H9 (cell line): ENCODE measurements at regions not wholly inside any gene's neighbourhood (a gene's known extent, or its start where the extent isn't known, plus 50 kb on each side); places are given as distances from the start of the nearest gene placed in this dataset.

Source experiments
- DNase-seq: peaks from one replicate; pipeline ENCODE4 v3.0.0-alpha.2; 2017
- H2AFZ ChIP-seq: one replicate; pipeline ENCODE4 v1.6.1; 2013; ENCODE audit warnings: mild to moderate bottlenecking, low read length, control low read depth, moderate library complexity
- H2AK5ac ChIP-seq: 2 replicates; pipeline ENCODE4 v1.6.1; 2013; ENCODE audit warnings: low read length, control low read depth, mixed read lengths; ENCODE audit not compliant: insufficient read length
- H2BK120ac ChIP-seq: one replicate; pipeline ENCODE4 v1.6.1; 2013; ENCODE audit warnings: low read depth, mild to moderate bottlenecking, low read length, control low read depth, inconsistent platforms; ENCODE audit not compliant: poor library complexity, severe bottlenecking
- H2BK12ac ChIP-seq: 2 replicates; pipeline ENCODE4 v1.6.1; 2013; ENCODE audit warnings: low read length, control low read depth, mixed read lengths, low read depth; ENCODE audit not compliant: insufficient read length
- H2BK15ac ChIP-seq: 2 replicates; pipeline ENCODE4 v1.6.1; 2013; ENCODE audit warnings: low read depth, low read length, control low read depth
- H2BK20ac ChIP-seq: one replicate; pipeline ENCODE4 v1.6.1; 2013; ENCODE audit warnings: low read depth, mild to moderate bottlenecking, low read length, control low read depth, inconsistent platforms; ENCODE audit not compliant: poor library complexity, severe bottlenecking
- H2BK5ac ChIP-seq: 2 replicates; pipeline ENCODE4 v1.6.1; 2013; ENCODE audit warnings: low read length, control low read depth, mixed read lengths; ENCODE audit not compliant: insufficient read length
- H3K14ac ChIP-seq: 2 replicates; pipeline ENCODE4 v1.6.1; 2013; ENCODE audit warnings: low read length, control low read depth; ENCODE audit not compliant: insufficient read depth
- H3K18ac ChIP-seq: 2 replicates; pipeline ENCODE4 v1.6.1; 2013; ENCODE audit warnings: low read depth, mild to moderate bottlenecking, mixed read lengths, low read length, control low read depth; ENCODE audit not compliant: insufficient read length
- H3K23ac ChIP-seq: 2 replicates; pipeline ENCODE4 v1.6.1; 2013; ENCODE audit warnings: low read length, control low read depth, mixed read lengths, low read depth; ENCODE audit not compliant: insufficient read length
- H3K23me2 ChIP-seq: 2 replicates; pipeline ENCODE4 v1.6.1; 2013; ENCODE audit warnings: low read depth, mild to moderate bottlenecking, mixed read lengths, low read length, control low read depth; ENCODE audit not compliant: insufficient read length, poor library complexity, severe bottlenecking
- H3K27ac ChIP-seq: 2 replicates; pipeline ENCODE4 v1.5.1; 2013; ENCODE audit warnings: low read length, control low read depth, mixed read lengths, low read depth; ENCODE audit not compliant: insufficient read length
- H3K27me3 ChIP-seq: 2 replicates; pipeline ENCODE4 v1.6.1; 2013; ENCODE audit warnings: low read length, control low read depth, inconsistent platforms; ENCODE audit not compliant: insufficient read depth
- H3K4ac ChIP-seq: 2 replicates; pipeline ENCODE4 v1.6.1; 2013; ENCODE audit warnings: low read depth, mild to moderate bottlenecking, control low read depth, inconsistent platforms, low read length, moderate library complexity
- H3K4me1 ChIP-seq: 2 replicates; pipeline ENCODE4 v1.6.1; 2013; ENCODE audit warnings: low read length, control low read depth, inconsistent platforms; ENCODE audit not compliant: insufficient read depth
- H3K4me2 ChIP-seq: 2 replicates; pipeline ENCODE4 v1.6.1; 2013; ENCODE audit warnings: low read length, control low read depth, mixed read lengths; ENCODE audit not compliant: insufficient read length, insufficient read depth
- H3K56ac ChIP-seq: 2 replicates; pipeline ENCODE4 v1.6.1; 2013; ENCODE audit warnings: low read depth, mild to moderate bottlenecking, mixed read lengths, low read length, control low read depth; ENCODE audit not compliant: insufficient read length
- H3K79me1 ChIP-seq: 2 replicates; pipeline ENCODE4 v1.6.1; 2013; ENCODE audit warnings: low read depth, mild to moderate bottlenecking, moderate library complexity, low read length, control low read depth, inconsistent platforms; ENCODE audit not compliant: insufficient read depth, poor library complexity, severe bottlenecking
- H3K79me2 ChIP-seq: 2 replicates; pipeline ENCODE4 v1.6.1; 2013; ENCODE audit warnings: low read length, control low read depth, inconsistent platforms; ENCODE audit not compliant: insufficient read depth
- H3K9ac ChIP-seq: 2 replicates; pipeline ENCODE4 v1.6.1; 2013; ENCODE audit warnings: low read length, control low read depth, mixed read lengths; ENCODE audit not compliant: insufficient read length; ENCODE audit errors: extremely low read depth
- H3K9me3 ChIP-seq: one replicate; pipeline ENCODE4 v1.6.1; 2013; ENCODE audit warnings: low read depth, low read length, inconsistent platforms; ENCODE audit not compliant: control insufficient read depth
- H3T11ph ChIP-seq: one replicate; pipeline ENCODE4 v1.6.1; 2013; ENCODE audit warnings: mild to moderate bottlenecking, low read length, control low read depth, inconsistent platforms
- H4K20me1 ChIP-seq: one replicate; pipeline ENCODE4 v1.6.1; 2013; ENCODE audit not compliant: control insufficient read depth, insufficient read length, insufficient read depth
- H4K5ac ChIP-seq: 2 replicates; pipeline ENCODE4 v1.6.1; 2013; ENCODE audit warnings: low read depth, mild to moderate bottlenecking, mixed read lengths, low read length, control low read depth; ENCODE audit not compliant: insufficient read length
- H4K8ac ChIP-seq: replicated peaks from 2 replicates; pipeline ENCODE4 v1.6.1; 2013; ENCODE audit warnings: low read length, control low read depth, mixed read lengths, low read depth; ENCODE audit not compliant: insufficient read length
- H4K91ac ChIP-seq: 2 replicates; pipeline ENCODE4 v1.6.1; 2013; ENCODE audit warnings: low read depth, mild to moderate bottlenecking, moderate library complexity, mixed read lengths, low read length, control low read depth; ENCODE audit not compliant: insufficient read length
- H3K27ac Mint-ChIP-seq, 3 experiments: 2 replicates in 2 of 3; 3 replicates in 1 of 3; pipeline ENCODE4 v1.8.0; 2020 to 2021; ENCODE audit warnings: mixed read lengths in 3 of 3, mild to moderate bottlenecking in 1 of 3, moderate library complexity in 1 of 3
- H3K27me3 Mint-ChIP-seq: 2 replicates; pipeline ENCODE4 v1.8.0; 2021; ENCODE audit warnings: low read depth, mild to moderate bottlenecking, moderate library complexity, mixed read lengths
- H3K36me3 Mint-ChIP-seq, 3 experiments: 2 replicates in 2 of 3; 3 replicates in 1 of 3; pipeline ENCODE4 v1.8.0; 2020 to 2021; ENCODE audit warnings: low read depth in 3 of 3, mixed read lengths in 3 of 3; ENCODE audit not compliant: insufficient read depth in 1 of 3
- H3K4me1 Mint-ChIP-seq, 2 experiments: 2 replicates each; pipeline ENCODE4 v1.8.0; 2020; ENCODE audit warnings: mixed read lengths in 2 of 2
- H3K4me3 Mint-ChIP-seq, 2 experiments: 2 replicates in 1 of 2; 3 replicates in 1 of 2; pipeline ENCODE4 v1.8.0; 2020 to 2021; ENCODE audit warnings: mild to moderate bottlenecking in 2 of 2, mixed read lengths in 2 of 2, moderate library complexity in 1 of 2
- H3K9me3 Mint-ChIP-seq, 2 experiments: 2 replicates in 1 of 2; 3 replicates in 1 of 2; pipeline ENCODE4 v1.8.0; 2020; ENCODE audit warnings: mild to moderate bottlenecking in 2 of 2, mixed read lengths in 2 of 2, moderate library complexity in 1 of 2
- WGBS: extraction: QIAGEN DNeasy Blood & Tissue Kit; methylation state at CpG from one replicate; pipeline ENCODE4 v1.1.7; 2013; ENCODE audit warnings: missing lambda C conversion rate, low lambda C conversion rate, mixed read lengths; ENCODE audit not compliant: insufficient read length; ENCODE audit errors: extremely low coverage; 5-methylcytosine and 5-hydroxymethylcytosine counted together
- TF ChIP-seq, protein P1 (sequence below): fragments of 200-600 bp; sonication (generic); conservative IDR thresholded peaks from 3 replicates; pipeline ENCODE4 v1.8.0; 2021; ENCODE audit warnings: antibody characterized with exemption, mild to moderate bottlenecking

DNA sequence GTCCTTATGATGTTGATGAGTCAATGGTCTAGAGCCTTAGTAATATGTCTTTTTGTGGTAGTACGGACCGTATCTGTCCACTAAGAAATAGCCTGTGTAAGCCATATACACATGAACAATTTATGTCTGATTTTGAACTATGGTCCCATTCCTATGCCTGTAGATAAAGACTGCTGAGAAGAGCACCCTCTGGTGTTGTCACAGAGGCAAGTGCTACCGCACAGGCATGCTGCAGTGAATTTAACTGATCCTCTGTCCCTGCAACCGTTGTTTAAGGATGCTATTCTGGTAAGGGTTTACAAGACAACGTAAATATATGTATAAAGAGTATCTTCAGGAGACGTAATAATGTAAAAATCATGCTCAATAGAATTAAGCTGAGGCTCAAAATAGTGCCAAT, 170.7 kb downstream of the UBE3A start:
- H3K18ac ChIP-seq, result no peak overlapping the region
- no peak overlapping the region for H4K91ac ChIP-seq
- no peak overlapping the region for H2BK120ac ChIP-seq
- no peak overlapping the region for H3K14ac ChIP-seq
- H3K27ac ChIP-seq, result no peak overlapping the region
- no peak overlapping the region for H2BK12ac ChIP-seq
- no peak overlapping the region for H3K23ac ChIP-seq
- no peaks in the 10 kb centered on the region for H3K79me2 ChIP-seq
- no peak overlapping the region for H4K5ac ChIP-seq
- H2BK15ac ChIP-seq, result no peak overlapping the region
- Mint-ChIP-seq H3K4me3 (no peak overlapping the region), H3K27me3 (no peaks in the 10 kb centered on the region), H3K9me3 (peaks cover 42 to 50% of the 10 kb centered on the region in 2 experiments; a peak in 4 of 5 replicates), H3K4me1 (peaks cover 0 to 3% of the 10 kb centered on the region in 2 experiments; a peak in 1 of 4 replicates), H3K27ac (no peak overlapping the region), H3K36me3 (no peaks in the 10 kb centered on the region)
- no peak overlapping the region for H2BK20ac ChIP-seq
- TF ChIP-seq, protein P1, sequence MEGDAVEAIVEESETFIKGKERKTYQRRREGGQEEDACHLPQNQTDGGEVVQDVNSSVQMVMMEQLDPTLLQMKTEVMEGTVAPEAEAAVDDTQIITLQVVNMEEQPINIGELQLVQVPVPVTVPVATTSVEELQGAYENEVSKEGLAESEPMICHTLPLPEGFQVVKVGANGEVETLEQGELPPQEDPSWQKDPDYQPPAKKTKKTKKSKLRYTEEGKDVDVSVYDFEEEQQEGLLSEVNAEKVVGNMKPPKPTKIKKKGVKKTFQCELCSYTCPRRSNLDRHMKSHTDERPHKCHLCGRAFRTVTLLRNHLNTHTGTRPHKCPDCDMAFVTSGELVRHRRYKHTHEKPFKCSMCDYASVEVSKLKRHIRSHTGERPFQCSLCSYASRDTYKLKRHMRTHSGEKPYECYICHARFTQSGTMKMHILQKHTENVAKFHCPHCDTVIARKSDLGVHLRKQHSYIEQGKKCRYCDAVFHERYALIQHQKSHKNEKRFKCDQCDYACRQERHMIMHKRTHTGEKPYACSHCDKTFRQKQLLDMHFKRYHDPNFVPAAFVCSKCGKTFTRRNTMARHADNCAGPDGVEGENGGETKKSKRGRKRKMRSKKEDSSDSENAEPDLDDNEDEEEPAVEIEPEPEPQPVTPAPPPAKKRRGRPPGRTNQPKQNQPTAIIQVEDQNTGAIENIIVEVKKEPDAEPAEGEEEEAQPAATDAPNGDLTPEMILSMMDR, result peak; percentile 68
- H3K23me2 ChIP-seq, result no peaks in the 10 kb centered on the region
- H3K56ac ChIP-seq, result no peak overlapping the region
- no peak overlapping the region for H4K8ac ChIP-seq
- peaks cover 25% of the 10 kb centered on the region for H3K9me3 ChIP-seq
- no peak overlapping the region for H3K4me2 ChIP-seq
- H3K79me1 ChIP-seq, result no peaks in the 10 kb centered on the region
- H2BK5ac ChIP-seq, result no peak overlapping the region
- H4K20me1 ChIP-seq, result no peaks in the 10 kb centered on the region
- WGBS, result no CpG with 5 or more reads among the region's 6 CpGs
- H3T11ph ChIP-seq, result no peak overlapping the region
- no peaks in the 10 kb centered on the region for H3K4me1 ChIP-seq
- H3K9ac ChIP-seq, result no peak overlapping the region
- no peaks in the 10 kb centered on the region for H3K27me3 ChIP-seq
- DNase-seq, result no peak
- H2AFZ ChIP-seq, result no peak overlapping the region
- H2AK5ac ChIP-seq, result no peak overlapping the region
- H3K4ac ChIP-seq, result no peak overlapping the region
